Thoracic aorta (tissue), 2 donors: ENCODE measurements at regions not wholly inside any gene's neighbourhood (a gene's known extent, or its start where the extent isn't known, plus 50 kb on each side); places are given as distances from the start of the nearest gene placed in this dataset.

ENCODE experiments used
- ATAC-seq: fragments of 150-250 bp; one replicate; pipeline ENCODE4 v1.8.0; 2017; ENCODE audit warnings: low read depth; ENCODE audit not compliant: insufficient number of reproducible peaks, low FRiP score
- DNase-seq: peaks from one replicate; pipeline ENCODE4 v3.0.0-alpha.2; 2020; ENCODE audit warnings: low spot score
- H3K27ac ChIP-seq, 2 donors: fragments of 200-600 bp; sonication (generic); 1 replicate in 1 of 2; 2 replicates in 1 of 2; pipeline ENCODE4 v1.5.1; 2016; ENCODE audit warnings: mild to moderate bottlenecking in 2 of 2, moderate library complexity in 2 of 2
- H3K27me3 ChIP-seq: fragments of 200-600 bp; sonication (generic); replicated peaks from 2 replicates; pipeline ENCODE4 v1.6.0; 2016; ENCODE audit warnings: mild to moderate bottlenecking; ENCODE audit not compliant: insufficient read depth
- H3K36me3 ChIP-seq: fragments of 200-600 bp; sonication (generic); one replicate; pipeline ENCODE4 v1.5.1; 2016
- H3K4me1 ChIP-seq, 2 donors: fragments of 200-600 bp; sonication (generic); 1 replicate in 1 of 2; 2 replicates in 1 of 2; pipeline versions ENCODE4 v1.5.1 to v1.6.0; 2016; ENCODE audit warnings: low read depth in 2 of 2, mild to moderate bottlenecking in 1 of 2; ENCODE audit not compliant: control insufficient read depth in 1 of 2
- H3K4me3 ChIP-seq: fragments of 200-600 bp; sonication (generic); 2 replicates; pipeline ENCODE4 v1.5.1; 2016; ENCODE audit warnings: mild to moderate bottlenecking
- H3K9me3 ChIP-seq: fragments of 200-600 bp; sonication (generic); 2 replicates; pipeline ENCODE4 v1.5.1; 2016
- CTCF ChIP-seq: fragments of 200-600 bp; sonication (generic); IDR thresholded peaks from one replicate; pipeline ENCODE4 v1.5.1; 2019; ENCODE audit warnings: antibody characterized with exemption

GRCh38 chr10:31730776-31731175 is 197.9 kb downstream of the ARHGAP12 start:
- Histone ChIP-seq H3K36me3 (no peaks in the 10 kb centered on the region), H3K4me3 (no peak overlapping the region), H3K9me3 (no peaks in the 10 kb centered on the region), H3K27ac (no peak overlapping the region), H3K27me3 (no peaks in the 10 kb centered on the region), H3K4me1 (no peaks in the 10 kb centered on the region)
- no peak for DNase-seq
- no peak for ATAC-seq
- no peak for TF ChIP-seq CTCF

DNA sequence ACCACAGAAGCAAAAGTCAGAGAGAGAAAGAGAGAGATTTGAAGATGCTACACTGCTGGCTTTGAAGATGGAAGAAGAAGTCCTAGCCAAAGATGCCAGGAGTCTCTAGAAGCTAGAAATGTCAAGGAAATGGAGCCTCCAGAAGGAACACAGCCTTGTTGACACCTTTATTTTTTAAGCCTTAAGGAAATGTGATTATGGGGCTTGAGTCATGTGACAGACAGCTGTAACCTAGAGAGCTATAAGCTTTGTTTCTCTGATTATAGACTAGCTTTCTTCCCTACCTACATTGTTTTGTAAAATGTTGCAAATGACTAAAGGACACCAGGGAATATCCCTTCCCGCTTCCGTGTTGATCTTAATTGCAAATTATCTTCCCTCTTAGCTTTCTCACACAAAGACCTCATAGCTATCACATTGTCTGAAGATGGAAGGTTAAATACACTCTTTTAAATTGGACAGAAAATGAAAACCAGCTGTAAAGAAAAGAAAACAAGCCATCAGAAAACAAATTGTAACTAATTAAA is 199.9 kb downstream of the ARHGAP12 start:
- no peaks in the 10 kb centered on the region for H3K4me1 ChIP-seq

GRCh38 chr10:31725436-31725835 is 203.2 kb downstream of the ARHGAP12 start:
- DNase-seq (no peak), ATAC-seq (no peak)
- Histone ChIP-seq H3K27me3 (no peaks in the 10 kb centered on the region), H3K36me3 (no peaks in the 10 kb centered on the region), H3K9me3 (no peaks in the 10 kb centered on the region), H3K27ac (no peak overlapping the region), H3K4me1 (no peaks in the 10 kb centered on the region), H3K4me3 (no peak overlapping the region)
- no peak for TF ChIP-seq CTCF

More for the DNA sequence above, 199.9 kb downstream of the ARHGAP12 start:
- ATAC-seq (no peak), DNase-seq (no peak)
- no peak overlapping the region for H3K4me3 ChIP-seq
- TF ChIP-seq CTCF: no peak
- no peaks in the 10 kb centered on the region for H3K9me3 ChIP-seq
- H3K27ac ChIP-seq: no peak overlapping the region
- no peaks in the 10 kb centered on the region for H3K36me3 ChIP-seq
- H3K27me3 ChIP-seq: no peaks in the 10 kb centered on the region

DNA sequence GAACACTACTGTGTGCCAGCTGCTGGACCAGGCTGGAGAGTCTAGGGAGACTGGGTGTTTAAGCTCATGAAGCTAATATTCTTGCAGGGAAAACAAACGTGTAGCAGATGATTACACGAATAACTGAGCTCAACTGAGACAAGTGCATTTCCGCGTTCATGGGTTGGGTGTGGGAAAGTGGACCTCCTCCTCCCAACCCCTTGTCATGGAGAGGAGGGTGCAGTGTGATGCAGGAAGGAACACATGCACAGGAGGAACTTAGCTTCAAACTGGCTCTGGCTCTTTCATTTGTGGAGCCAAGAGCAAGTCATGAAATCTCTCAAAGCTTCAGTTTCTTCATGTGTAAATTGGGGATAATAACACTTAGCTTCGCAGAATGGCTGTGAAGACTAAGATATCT is 204.3 kb downstream of the ARHGAP12 start:
- DNase-seq: no peak
- H3K9me3 ChIP-seq: no peaks in the 10 kb centered on the region
- no peaks in the 10 kb centered on the region for H3K27me3 ChIP-seq
- no peaks in the 10 kb centered on the region for H3K36me3 ChIP-seq
- H3K4me3 ChIP-seq: no peak overlapping the region
- H3K27ac ChIP-seq: no peak overlapping the region
- no peak for ATAC-seq
- TF ChIP-seq CTCF: no peak
- H3K4me1 ChIP-seq: no peaks in the 10 kb centered on the region

DNA sequence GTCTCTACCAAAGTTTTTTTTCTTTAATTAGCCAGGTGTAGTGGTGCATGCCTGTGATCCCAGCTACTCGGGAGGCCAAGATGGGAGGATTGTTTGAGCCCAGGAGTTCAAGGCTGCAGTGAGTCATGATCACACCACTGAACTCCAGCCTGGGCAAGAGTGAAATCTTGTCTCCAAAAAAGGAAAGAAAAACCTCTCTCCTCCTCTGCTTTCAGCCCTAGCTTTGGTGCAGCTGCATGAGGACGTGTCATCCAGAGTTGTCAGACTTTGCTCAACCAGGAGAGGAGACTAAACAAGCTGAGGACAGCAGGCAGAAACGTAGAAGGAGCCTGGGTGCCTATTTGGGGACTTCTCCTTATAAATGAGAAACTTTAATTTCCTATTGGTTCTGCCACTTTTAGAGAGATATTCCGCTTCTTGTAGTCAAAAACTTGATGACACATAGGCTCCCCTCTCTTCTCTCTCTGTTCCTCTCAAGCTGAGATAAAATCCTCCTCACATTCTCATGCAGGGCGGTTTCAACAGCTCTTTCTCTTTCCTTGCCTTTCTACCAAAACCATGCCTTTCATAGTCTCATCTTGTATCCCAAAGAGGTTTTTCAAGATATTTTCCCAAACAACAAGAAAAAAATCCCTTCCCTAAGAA is 205.4 kb downstream of the ARHGAP12 start:
- Histone ChIP-seq H3K9me3 (no peaks in the 10 kb centered on the region), H3K36me3 (no peaks in the 10 kb centered on the region), H3K4me1 (no peaks in the 10 kb centered on the region), H3K4me3 (no peak overlapping the region), H3K27ac (peak overlapping the region in 1 of 2 donors; percentile 3), H3K27me3 (no peaks in the 10 kb centered on the region)
- DNase-seq (no peak), ATAC-seq (no peak)
- TF ChIP-seq CTCF: no peak
